Cardiac muscle cell (in vitro differentiated cells and primary cell): ENCODE measurements at regions not wholly inside any gene's neighbourhood (a gene's known extent, or its start where the extent isn't known, plus 50 kb on each side); places are given as distances from the start of the nearest gene placed in this dataset.

Experiments used
- DNase-seq, 2 donors: peaks; one replicate each; pipeline versions ENCODE4 v3.0.0 to v3.0.0-alpha.2; 2010 to 2017; ENCODE audit warnings: low read depth in 1 of 2, low spot score in 1 of 2
- H3K27ac ChIP-seq: fragments of 200-600 bp; sonication (generic); 2 replicates; pipeline ENCODE4 v1.5.1; 2016
- H3K27me3 ChIP-seq: fragments of 200-600 bp; sonication (generic); 2 replicates; pipeline ENCODE4 v1.6.0; 2016; ENCODE audit warnings: control low read depth
- H3K36me3 ChIP-seq: fragments of 200-600 bp; sonication (generic); 2 replicates; pipeline ENCODE4 v1.5.1; 2016; ENCODE audit warnings: control low read depth
- H3K4me1 ChIP-seq: fragments of 200-600 bp; sonication (generic); 2 replicates; pipeline ENCODE4 v1.8.1; 2017; ENCODE audit warnings: low read depth, mild to moderate bottlenecking, mixed run types
- H3K4me3 ChIP-seq: fragments of 200-600 bp; sonication (generic); 2 replicates; pipeline ENCODE4 v1.5.1; 2016; ENCODE audit warnings: mild to moderate bottlenecking
- H3K9me3 ChIP-seq: fragments of 200-600 bp; sonication (generic); 2 replicates; pipeline ENCODE4 v1.5.1; 2017; ENCODE audit warnings: low read depth, mild to moderate bottlenecking, control low read depth
- TF ChIP-seq, protein P1 (sequence below): IDR thresholded peaks from 2 replicates; pipeline ENCODE4 v1.5.1; 2012; ENCODE audit warnings: low read depth, mild to moderate bottlenecking, low read length

DNA sequence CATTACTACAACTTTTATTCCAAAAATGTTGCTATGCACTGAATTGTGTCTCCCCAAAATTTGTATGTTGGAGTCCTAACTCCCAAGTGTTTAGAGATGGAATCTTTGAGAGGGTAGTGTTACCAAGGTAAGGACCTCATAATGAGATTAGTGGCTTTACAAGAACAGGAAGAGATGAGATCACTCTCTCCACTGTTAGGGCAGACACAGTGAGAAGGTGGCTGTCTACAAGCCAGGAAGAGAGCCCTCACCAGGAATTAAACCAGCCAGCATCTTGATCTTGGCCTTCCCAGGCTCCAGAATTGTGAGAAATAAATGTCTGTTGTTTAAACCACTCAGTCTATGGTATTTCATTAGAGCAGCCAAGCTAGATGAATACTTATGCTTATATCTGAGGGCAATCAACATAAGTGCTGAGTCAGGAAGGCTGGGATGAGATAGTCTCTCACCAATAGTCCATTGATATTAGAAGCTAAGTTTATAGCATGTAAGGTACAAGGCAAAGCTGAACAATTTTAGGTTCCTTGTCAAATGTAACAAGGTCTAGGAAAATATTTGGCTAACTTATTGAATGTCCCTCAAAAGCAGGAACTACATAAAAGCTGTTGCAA is 317.6 kb upstream of the REG3G start:
- no peak for DNase-seq
- no peaks in the 10 kb centered on the region for H3K36me3 ChIP-seq
- no peak overlapping the region for H3K4me3 ChIP-seq
- H3K4me1 ChIP-seq, result no peaks in the 10 kb centered on the region
- H3K27ac ChIP-seq, result no peak overlapping the region
- no peaks in the 10 kb centered on the region for H3K27me3 ChIP-seq
- no peaks in the 10 kb centered on the region for H3K9me3 ChIP-seq
- TF ChIP-seq, protein P1, sequence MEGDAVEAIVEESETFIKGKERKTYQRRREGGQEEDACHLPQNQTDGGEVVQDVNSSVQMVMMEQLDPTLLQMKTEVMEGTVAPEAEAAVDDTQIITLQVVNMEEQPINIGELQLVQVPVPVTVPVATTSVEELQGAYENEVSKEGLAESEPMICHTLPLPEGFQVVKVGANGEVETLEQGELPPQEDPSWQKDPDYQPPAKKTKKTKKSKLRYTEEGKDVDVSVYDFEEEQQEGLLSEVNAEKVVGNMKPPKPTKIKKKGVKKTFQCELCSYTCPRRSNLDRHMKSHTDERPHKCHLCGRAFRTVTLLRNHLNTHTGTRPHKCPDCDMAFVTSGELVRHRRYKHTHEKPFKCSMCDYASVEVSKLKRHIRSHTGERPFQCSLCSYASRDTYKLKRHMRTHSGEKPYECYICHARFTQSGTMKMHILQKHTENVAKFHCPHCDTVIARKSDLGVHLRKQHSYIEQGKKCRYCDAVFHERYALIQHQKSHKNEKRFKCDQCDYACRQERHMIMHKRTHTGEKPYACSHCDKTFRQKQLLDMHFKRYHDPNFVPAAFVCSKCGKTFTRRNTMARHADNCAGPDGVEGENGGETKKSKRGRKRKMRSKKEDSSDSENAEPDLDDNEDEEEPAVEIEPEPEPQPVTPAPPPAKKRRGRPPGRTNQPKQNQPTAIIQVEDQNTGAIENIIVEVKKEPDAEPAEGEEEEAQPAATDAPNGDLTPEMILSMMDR, result no peak

DNA sequence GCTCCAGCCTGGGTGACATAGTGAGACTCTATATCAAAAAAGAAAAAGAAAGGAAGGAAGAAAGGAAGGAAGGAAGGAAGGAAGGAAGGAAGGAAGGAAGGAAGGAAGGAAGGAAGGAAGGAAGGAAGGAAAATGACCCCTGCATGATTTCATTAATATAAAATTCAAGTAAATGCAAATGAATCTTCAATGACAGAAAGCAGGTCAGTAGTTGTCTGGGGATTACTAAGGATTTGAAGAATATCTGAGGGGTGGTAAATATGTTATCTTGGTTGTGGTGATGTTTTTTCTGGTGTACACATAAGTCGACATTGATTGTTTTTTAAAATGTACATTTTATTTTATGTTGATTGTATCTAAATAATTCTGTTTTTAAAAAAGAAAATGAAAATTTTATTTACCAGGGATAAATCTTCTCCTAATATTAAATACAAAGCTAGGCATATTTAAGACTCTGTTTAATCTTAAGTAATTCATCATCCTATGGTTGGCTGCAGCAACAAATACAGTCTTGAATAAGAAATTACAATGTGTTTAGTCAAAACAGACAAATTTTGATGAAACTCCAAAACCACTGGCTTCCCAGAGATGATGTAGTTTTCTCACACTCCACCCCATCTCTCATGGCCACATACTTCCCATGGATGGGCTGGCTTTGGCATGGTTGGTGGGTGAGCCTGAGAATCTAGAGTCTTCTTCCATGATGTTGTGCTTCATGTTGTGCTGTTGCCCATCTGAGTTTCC is 314.7 kb upstream of the REG3G start:
- Histone ChIP-seq H3K36me3 (no peaks in the 10 kb centered on the region), H3K9me3 (no peaks in the 10 kb centered on the region), H3K4me3 (no peak overlapping the region), H3K27me3 (no peaks in the 10 kb centered on the region), H3K27ac (no peak overlapping the region), H3K4me1 (no peaks in the 10 kb centered on the region)
- DNase-seq, result no peak
- TF ChIP-seq, protein P1, result no peak

DNA sequence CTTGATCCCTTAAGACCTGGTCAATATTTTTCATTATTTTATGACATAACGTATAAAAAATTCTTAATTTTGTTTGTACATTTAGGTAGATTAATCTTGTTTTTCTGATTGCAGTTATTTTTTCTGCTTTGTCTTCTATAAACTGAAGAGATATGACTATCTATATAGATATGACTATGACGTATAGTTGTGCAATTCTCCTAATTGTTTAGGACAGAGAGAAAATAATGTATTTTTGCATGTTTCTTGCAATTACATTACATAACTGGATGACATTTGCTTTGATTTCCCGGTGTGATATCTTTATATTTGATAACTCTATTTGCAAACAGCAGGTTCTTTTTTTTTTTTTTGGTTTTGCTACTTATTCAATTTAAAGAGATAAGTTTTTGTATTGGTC is 310.2 kb upstream of the REG3G start:
- Histone ChIP-seq H3K4me3 (no peak overlapping the region), H3K4me1 (no peaks in the 10 kb centered on the region), H3K27me3 (no peaks in the 10 kb centered on the region), H3K9me3 (no peaks in the 10 kb centered on the region), H3K36me3 (no peaks in the 10 kb centered on the region), H3K27ac (no peak overlapping the region)
- TF ChIP-seq, protein P1, result no peak
- no peak for DNase-seq

DNA sequence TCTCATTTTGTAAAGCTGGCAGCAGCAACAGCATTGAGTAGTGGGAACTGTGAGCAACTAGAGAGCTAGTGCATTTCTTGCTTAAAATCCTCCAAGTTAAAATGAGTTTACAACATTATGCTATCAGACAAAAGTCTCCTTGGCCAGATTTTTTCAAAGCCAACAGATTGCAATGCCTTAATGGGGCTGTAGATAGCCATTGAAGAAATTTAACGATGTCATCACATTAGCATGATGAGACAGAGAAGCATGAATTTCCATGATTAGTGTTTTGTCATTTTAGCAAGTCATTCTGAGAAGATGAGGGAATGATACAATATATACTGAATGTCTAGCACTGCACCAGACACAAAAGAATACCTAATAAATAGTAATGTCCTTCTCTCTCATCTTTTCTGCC is 307.5 kb upstream of the REG3G start:
- no peaks in the 10 kb centered on the region for H3K36me3 ChIP-seq
- DNase-seq, result no peak
- TF ChIP-seq, protein P1, result no peak
- no peaks in the 10 kb centered on the region for H3K4me1 ChIP-seq
- H3K4me3 ChIP-seq, result no peak overlapping the region
- H3K27me3 ChIP-seq, result no peaks in the 10 kb centered on the region
- no peak overlapping the region for H3K27ac ChIP-seq
- no peaks in the 10 kb centered on the region for H3K9me3 ChIP-seq

DNA sequence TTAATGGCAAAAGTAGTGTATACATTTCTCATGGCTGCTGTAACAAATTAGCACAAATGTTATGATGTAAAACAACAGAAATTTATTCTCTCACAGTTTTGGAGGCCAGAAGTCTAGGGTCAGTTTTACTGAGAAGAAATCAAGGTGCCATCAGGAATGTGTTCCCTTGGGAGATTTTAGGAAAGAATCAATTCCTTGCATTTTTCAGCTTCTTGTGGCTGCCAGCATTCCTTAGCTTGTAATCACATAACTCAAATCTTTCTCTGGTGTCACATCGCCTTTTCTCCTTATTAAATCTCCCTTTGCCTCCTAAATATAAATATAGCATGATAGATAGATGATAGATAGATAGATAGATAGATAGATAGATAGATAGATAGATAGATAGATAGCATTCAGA is 307.0 kb upstream of the REG3G start:
- Histone ChIP-seq H3K9me3 (no peaks in the 10 kb centered on the region), H3K4me1 (no peaks in the 10 kb centered on the region), H3K36me3 (no peaks in the 10 kb centered on the region), H3K27me3 (no peaks in the 10 kb centered on the region), H3K4me3 (no peak overlapping the region), H3K27ac (no peak overlapping the region)
- TF ChIP-seq, protein P1, result no peak
- DNase-seq, result no peak
